Raji (cell line): ENCODE measurements at regions not wholly inside any gene's neighbourhood (a gene's known extent, or its start where the extent isn't known, plus 50 kb on each side); places are given as distances from the start of the nearest gene placed in this dataset.
A peak's percentile ranks its signal among the peaks of the same experiment; 100 is the strongest.

ENCODE experiments used
- POLR2A ChIP-seq: IDR thresholded peaks from 2 replicates; pipeline ENCODE4 v1.6.1; 2011; ENCODE audit warnings: low read depth, low read length, control low read depth; ENCODE audit not compliant: insufficient read depth

DNA sequence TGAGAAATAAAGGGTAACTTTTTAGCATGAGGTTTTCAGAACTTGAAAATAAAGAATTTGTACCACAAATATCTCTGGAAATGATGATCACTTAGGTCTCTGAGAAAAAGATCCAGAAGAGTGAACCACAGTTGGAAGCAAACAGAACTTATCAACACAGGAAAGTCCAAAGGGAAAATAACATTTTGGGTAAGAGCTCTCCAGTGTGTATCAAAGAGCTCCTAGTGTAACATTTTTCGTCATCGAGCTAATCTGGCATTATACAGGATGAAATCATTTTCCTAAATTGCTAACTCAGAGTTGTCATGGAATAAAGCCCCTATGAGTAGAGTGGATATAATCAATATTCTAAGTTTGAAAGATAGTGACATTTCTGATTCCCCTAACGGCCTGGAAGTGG is 104.0 kb downstream of the LMO4 start:
- no peak for TF ChIP-seq POLR2A

DNA sequence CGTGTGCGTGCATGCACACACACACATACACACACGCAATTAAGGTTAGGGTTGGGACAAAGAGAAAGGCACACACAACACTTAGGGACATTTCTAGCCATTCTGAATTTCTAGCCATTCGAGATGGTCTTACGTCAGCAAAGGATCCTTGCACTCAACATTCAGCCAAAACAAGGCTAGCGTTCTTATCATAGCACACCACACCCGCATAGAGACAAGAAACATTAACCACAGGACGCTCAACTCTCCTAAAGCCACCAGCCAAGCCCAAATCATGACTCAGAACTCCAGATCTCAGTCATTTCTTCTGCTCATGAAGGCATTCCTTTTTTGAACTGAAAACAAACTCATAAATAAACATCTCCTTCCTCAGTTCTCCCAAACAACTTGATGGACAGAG is 106.8 kb downstream of the LMO4 start:
- no peak for TF ChIP-seq POLR2A

DNA sequence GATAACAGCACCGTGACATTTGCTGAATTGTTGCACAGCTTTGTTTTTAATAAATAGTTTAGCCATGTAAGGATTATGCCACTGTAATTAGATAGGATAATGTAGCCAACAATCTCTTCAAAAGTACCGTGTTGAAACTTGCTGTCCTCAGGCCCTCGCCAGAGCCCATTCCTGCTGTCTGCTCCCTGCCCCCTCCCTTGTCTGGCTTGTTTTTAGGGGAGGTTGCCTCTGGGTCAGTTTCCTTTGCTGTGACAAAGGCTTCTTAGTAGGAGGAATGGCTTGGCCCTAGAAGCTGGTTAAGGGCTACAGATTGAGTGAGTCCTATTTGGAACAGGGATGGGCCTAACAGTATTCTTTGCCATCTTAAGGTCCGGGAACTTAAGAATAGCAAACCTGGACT is 107.9 kb downstream of the LMO4 start:
- TF ChIP-seq POLR2A, result no peak

DNA sequence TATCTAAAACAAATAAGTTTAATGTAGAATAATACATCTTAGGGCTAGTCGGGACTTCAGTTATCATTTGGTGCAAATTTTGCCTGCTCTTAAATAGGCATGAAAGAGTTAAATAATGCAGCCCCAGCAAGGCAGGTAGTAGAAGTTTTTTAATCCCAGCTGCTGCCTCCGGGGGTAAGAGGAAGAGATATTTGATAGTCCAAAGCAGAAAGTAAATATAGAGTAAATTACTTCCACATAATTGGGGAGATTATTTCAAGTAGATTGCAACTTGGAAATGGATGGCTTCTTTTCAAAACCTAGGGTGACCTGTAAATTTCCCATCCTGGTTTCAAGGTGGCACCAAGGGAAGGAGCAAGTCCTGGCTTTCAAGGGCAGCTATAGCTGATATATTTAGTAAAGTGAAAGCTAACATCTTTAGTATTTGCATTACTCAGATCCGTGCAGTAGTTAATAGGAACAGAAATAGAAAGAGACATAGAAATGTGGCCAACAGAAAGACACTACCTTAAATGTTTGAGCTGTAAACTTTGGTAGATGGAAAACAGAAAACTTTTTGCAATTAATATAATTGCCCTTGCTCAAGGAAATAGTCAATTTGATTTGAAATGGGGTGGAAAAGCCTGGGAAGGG is 109.1 kb downstream of the LMO4 start:
- no peak for TF ChIP-seq POLR2A

DNA sequence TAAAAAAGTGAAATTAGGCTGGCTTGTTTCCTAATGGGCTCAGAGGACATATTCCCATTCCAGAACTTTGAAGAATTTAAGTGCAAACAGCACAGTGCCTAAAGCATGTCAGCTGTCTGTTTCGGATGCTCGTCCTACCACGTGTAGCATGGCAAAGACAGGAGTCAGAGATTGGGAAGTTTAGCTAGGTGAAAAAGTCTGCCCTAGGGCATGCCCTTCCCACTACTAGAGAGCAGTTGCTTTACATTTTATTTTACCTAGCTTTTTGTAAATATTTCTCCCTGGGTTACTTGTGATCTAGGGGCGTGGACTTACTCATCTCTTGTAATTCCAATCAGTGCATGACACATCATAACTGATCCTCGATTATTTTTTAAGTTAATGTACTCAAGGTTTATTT is 111.1 kb downstream of the LMO4 start:
- TF ChIP-seq POLR2A, result no peak

DNA sequence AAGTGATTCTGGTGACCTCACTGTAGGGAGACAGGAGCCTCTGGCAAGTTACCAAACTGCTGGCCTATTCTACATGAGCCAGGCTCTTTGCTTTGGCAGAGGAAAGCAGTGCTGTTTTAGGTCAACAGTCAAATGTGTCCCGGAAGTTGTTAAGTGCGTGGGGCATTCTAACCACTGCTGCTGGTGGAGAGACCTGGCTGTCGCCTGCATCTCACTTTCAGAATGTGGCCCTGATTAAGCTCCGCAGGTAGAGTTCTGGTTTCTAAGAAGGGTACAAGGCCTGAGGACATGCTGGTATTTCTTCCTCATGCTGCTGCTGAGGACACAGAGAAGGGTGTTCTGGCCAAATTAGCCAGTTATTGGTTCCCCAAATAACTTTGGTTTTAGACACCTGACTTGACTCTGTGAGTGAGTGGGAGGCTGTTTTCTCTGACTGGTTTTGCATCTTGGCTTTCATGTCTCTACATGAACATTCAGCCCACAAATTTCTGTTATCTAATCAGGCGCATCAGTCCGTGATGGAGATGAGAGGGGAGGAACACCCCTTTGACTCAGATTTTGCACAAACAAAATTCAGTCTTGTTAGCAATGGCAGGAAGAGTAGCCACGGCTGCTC is 120.8 kb downstream of the LMO4 start:
- TF ChIP-seq POLR2A, result peak; percentile 51; the same call in 1 of the 2 replicates

DNA sequence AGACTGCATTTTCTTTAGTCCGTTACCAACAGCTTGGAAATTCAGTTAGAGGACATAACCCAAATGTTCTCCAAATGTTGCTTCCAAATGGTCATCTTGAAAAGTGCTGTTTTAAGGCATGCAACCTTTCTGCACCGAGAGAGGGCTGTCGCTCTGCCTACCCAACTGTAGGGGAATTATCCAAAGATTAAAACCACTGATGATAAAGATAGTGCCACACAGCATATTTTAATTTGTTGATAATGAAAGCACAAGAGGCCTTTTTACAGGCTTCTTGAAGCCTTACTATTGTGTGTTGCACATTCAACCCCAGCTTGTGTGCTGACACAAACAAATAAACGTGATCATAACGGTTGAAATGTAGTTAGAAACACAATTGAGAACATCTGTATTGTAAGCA is 121.5 kb downstream of the LMO4 start:
- TF ChIP-seq POLR2A, result no peak

DNA sequence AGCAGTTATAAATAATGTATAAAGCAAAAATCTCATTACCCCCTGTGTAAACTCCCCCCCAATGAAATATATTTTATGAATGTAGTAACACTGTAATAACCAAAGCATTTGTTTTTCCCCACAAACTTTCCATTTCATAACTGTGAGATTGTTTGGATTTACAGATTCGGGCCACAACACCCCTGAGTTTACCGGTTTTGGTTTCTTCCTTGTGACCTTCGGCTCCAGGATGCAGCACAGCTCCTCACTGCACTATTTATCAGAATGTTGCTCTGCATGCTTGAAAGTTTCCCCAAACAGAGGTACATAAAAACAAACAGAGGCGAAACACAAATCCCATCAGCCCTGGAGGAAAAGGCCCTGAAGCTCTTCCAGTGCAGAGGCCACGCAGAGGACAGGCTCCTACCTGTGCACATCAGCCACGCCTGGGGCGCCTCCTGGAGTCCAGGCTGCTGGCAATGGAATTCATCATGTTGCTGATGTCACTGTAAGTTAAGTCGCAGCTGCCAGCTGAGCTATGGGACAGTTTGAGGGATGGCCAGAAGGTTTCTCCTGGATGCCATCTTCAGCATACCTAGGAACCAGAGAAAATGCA is 122.0 kb downstream of the LMO4 start:
- 0 out of 2 replicates have a peak, but pooled peaks have one; percentile 40 for TF ChIP-seq POLR2A

DNA sequence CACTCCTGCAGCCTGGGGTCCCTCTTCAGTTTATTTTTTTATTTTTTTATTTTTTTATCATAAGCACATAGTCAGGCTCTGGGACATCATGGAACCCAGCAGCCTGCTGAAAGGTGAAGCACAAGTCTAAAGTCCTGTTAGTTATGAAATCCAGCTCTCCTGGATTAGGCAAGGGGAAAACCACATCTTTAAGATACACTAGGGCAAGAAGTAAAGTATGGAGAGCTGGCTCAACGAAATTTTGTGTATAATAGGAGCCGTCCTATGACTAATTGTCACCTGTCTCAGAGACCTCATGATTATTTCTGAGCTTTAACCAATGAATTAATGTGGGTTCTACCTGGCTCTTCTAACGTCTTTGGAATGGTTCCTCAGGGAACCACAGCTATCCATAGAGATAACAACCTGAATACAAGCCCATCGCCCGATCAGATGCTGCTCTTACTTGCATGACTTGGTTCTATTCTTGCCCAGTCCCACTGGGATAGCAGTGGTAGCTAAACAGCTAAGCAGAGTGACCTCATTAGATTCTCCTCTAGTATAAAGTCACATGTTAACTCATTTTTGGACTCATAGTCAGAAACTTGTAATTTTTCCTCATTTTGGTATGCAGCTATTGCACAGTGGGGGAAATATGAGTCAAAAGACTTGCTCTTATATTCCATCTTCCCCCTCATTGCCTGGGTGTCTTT is 122.7 kb downstream of the LMO4 start:
- no peak for TF ChIP-seq POLR2A

DNA sequence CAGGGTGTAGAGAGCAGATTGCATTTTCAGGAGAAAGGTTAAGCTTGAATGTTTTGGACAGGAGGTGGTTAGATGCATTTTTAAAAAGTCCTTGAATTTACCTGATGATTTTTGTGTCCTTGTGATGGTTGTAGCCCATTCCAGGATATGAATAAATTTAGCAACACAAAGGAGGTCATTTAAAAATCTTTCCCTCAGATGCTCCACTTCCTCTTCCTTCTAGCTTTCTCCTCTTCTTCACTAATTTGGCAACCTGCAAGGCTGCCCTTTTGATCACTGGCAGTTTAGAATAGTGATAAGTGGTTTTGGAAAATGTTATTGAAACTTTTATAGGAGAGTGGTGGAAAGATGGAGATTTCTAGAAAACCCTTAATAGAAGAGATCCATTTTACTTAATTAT is 124.0 kb downstream of the LMO4 start:
- no peak for TF ChIP-seq POLR2A

DNA sequence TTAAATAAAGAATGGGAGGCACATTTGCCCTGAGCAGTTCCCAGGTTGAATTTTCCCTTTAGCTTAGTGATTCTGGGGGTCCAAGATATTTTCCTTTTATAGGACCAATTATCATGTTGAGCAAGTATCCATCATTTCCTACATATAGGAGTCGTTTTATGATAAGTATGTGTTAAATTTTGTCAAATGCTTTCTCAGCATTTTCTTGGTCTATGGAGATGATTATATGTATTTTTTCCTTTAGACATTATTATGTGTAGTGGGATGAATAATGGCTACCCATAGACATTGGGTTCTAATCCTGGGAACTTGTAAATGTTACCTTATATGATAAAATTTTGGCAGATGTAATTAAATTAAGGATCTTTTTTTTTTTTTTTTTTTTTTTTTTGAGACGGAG is 128.7 kb downstream of the LMO4 start:
- no peak for TF ChIP-seq POLR2A

DNA sequence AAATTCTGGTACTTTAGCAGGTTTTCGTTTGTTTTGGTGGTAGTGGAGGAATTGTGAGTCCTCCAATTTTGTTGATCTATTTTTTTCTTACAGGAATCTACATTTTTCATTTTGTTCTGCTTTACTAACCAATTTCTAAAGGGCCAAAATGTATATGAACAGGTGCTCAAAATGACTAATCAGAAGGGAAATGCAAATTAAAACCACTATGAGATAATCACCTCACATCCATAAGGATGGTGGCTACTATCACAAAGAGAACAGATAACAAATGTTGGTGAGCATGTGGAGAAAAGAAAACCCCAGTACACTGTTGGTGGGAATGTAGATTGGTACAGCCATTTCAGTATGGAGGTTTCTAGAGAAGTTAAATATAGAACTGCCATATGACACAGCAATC is 134.2 kb downstream of the LMO4 start:
- no peak for TF ChIP-seq POLR2A

DNA sequence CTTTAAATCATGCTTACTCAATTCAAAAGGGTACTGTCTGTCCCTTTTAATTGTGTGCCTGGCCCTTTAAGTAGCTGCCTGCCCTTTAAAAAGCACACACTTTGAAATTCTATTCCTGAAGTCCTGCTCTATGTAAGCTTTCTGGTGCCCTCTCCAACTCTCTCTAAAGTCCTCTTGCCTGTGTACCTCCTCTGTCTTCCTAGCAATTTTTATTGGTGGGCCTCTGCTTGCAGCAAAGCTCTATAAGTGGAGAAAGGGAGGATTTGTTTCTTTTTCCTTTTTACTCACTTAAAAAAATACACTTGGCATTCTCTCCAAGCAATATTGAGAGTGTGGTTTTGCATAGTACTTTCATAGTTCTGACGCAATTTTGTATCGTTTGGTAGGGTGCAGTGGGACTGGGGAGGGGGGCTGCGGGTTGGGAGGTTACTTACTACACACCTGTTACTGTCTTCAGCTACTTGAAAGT is 135.4 kb downstream of the LMO4 start:
- TF ChIP-seq POLR2A, result no peak

DNA sequence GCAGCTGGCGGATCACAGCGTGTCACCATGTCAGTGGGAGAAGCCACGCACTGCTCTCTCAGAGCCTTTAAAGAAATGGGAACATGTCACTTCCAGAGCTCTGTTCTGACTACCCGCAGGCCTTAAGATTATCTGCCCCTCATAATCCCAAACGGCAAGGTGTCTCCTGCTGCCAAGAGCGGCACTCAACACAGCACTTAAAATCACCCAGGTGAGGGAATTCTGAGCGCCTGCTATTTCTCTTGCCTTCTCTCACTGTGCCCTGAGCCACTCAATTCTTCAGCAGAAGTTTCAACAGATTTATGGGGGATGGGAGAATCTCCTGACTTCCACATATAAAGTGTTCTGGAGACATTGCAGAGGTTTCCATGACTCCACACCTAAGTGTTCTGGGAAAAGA is 137.9 kb downstream of the LMO4 start:
- TF ChIP-seq POLR2A, result no peak

DNA sequence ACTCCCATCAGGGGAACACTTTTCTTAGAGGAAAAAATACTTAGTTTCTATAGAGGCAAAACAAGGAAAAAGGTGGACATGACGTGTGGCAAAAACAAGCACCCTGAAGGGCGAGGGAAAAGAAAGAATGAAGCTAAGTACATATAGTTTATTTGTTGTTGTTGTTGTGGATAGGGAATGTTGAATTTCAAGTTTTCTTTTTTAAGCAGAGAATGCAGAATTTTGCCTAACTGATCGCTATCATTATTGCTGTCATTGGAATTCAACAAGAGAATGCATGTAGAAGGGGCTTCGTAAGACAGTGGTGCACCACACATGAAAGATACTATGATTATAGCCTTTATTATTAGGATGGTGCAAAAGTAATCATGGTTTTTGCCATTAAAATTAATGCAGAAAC is 144.0 kb downstream of the LMO4 start:
- no peak for TF ChIP-seq POLR2A

DNA sequence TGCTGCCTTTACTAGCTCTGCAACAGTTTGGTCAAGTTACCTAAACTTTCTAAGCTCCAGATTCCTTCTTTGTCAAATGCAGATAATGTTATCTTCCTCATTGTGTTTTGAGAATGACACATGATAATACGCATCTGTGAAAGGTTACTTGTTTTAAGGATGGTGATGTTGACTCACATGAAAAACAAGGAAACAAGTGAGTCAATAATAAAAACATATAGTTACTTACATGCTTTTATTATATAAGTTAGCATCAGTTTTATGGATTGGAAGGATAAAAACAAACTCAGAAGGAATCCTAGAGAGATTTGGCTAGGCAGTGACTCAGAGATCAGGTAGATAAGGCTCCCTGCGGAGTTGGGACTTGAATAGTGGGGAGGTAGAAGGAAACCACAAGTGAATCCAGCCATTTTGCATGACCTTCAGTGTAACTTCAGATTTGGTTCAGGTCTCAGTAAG is 144.6 kb downstream of the LMO4 start:
- TF ChIP-seq POLR2A, result no peak
